H1 (cell line): ENCODE measurements at regions not wholly inside any gene's neighbourhood (a gene's known extent, or its start where the extent isn't known, plus 50 kb on each side); places are given as distances from the start of the nearest gene placed in this dataset.

Experiments used
- CTCF ChIA-PET: fragments of 300-600 bp; sonication (Branson Sonifier 250); formaldehyde crosslinking; loops from one replicate; lab custom pipeline; 2021; ENCODE audit not compliant: partially characterized antibody; lab: Charles Lee
- POLR2A ChIA-PET: fragments of 300-600 bp; sonication (Branson Sonifier 250); formaldehyde crosslinking; loops from one replicate; lab custom pipeline; 2021; ENCODE audit warnings: inconsistent platforms; ENCODE audit not compliant: partially characterized antibody; lab: Charles Lee
- DNase-seq, 2 experiments: peaks; one replicate each; pipeline versions ENCODE4 v3.0.0 to v3.0.0-alpha.2; 2010 to 2022; ENCODE audit warnings: low spot score in 2 of 2, low read depth in 1 of 2, mixed read lengths in 1 of 2
- FAIRE-seq: peaks from 2 replicates; lab custom pipeline; 2011; peaks lifted over from hg19 to GRCh38; lab: Jason Lieb, UNC
- H2AFZ ChIP-seq: 2 replicates; pipeline ENCODE4 v1.8.1; 2012; ENCODE audit warnings: low read length, inconsistent platforms
- H2AK5ac ChIP-seq: 2 replicates; pipeline ENCODE4 v1.6.1; 2013; ENCODE audit warnings: low read depth, low read length
- H2BK120ac ChIP-seq: replicated peaks from 2 replicates; pipeline ENCODE3; 2013; ENCODE audit warnings: low read depth, low read length, inconsistent platforms
- H2BK12ac ChIP-seq: 2 replicates; pipeline ENCODE4 v1.6.1; 2013; ENCODE audit warnings: low read depth, low read length
- H2BK15ac ChIP-seq: 2 replicates; pipeline ENCODE4 v1.6.1; 2013; ENCODE audit warnings: low read length
- H2BK20ac ChIP-seq: 2 replicates; pipeline ENCODE4 v1.6.1; 2013; ENCODE audit warnings: low read length
- H2BK5ac ChIP-seq: 2 replicates; pipeline ENCODE4 v1.6.1; 2013; ENCODE audit warnings: low read depth, low read length
- H3K14ac ChIP-seq: 2 replicates; pipeline ENCODE4 v1.6.1; 2013; ENCODE audit warnings: inconsistent platforms; ENCODE audit not compliant: insufficient read length
- H3K18ac ChIP-seq: 2 replicates; pipeline ENCODE4 v1.6.1; 2013; ENCODE audit warnings: low read length; ENCODE audit errors: extremely low read depth
- H3K23ac ChIP-seq: 2 replicates; pipeline ENCODE4 v1.6.1; 2013; ENCODE audit warnings: inconsistent platforms; ENCODE audit not compliant: insufficient read length
- H3K23me2 ChIP-seq: 2 replicates; pipeline ENCODE4 v1.6.1; 2013; ENCODE audit warnings: low read depth, low read length
- H3K27ac ChIP-seq: 2 replicates; pipeline ENCODE4 v1.6.1; 2011; ENCODE audit warnings: low read depth, low read length, inconsistent platforms
- H3K27me3 ChIP-seq, 4 experiments: replicated peaks in 1 of 4; 1 replicate in 1 of 4; 2 replicates in 3 of 4; pipeline versions ENCODE4 v1.6.1 to v1.8.1; 2011 to 2013; ENCODE audit warnings: low read length in 3 of 4, mild to moderate bottlenecking in 3 of 4, inconsistent platforms in 2 of 4, mixed read lengths in 2 of 4, moderate library complexity in 1 of 4; ENCODE audit not compliant: control insufficient read depth in 3 of 4, insufficient read depth in 3 of 4; ENCODE audit errors: extremely low read depth in 1 of 4
- H3K36me3 ChIP-seq, 4 experiments: 2 replicates each; pipeline versions ENCODE4 v1.6.1 to v1.8.1; 2011 to 2013; ENCODE audit warnings: mild to moderate bottlenecking in 4 of 4, low read length in 3 of 4, moderate library complexity in 2 of 4, control low read depth in 1 of 4, inconsistent platforms in 1 of 4; ENCODE audit not compliant: insufficient read depth in 4 of 4, control insufficient read depth in 2 of 4
- H3K4ac ChIP-seq: replicated peaks from 2 replicates; pipeline ENCODE3; 2013; ENCODE audit warnings: low read length, low read depth, mixed read lengths, inconsistent platforms; ENCODE audit not compliant: insufficient read length
- H3K4me1 ChIP-seq, 4 experiments: replicated peaks in 1 of 4; 1 replicate in 1 of 4; 2 replicates in 3 of 4; pipeline versions ENCODE4 v1.6.1 to v1.8.1; 2011 to 2013; ENCODE audit warnings: low read length in 3 of 4, inconsistent platforms in 2 of 4, mixed read lengths in 1 of 4; ENCODE audit not compliant: insufficient read depth in 4 of 4, control insufficient read depth in 3 of 4
- H3K4me2 ChIP-seq, 2 experiments: 2 replicates each; pipeline versions ENCODE4 v1.6.1 to v1.8.1; 2011 to 2013; ENCODE audit warnings: low read depth in 2 of 2, low read length in 2 of 2, control low read depth in 1 of 2, inconsistent platforms in 1 of 2, mild to moderate bottlenecking in 1 of 2; ENCODE audit not compliant: insufficient read depth in 1 of 2
- H3K4me3 ChIP-seq, 4 experiments: fragments of 200-600, 300-600 bp in 1 of 4; sonication (generic), shearing (Covaris generic), sonication (Bioruptor Twin) in 1 of 4; 2 replicates each; pipeline versions ENCODE4 v1.5.1 to v1.8.1; 2011 to 2016; ENCODE audit warnings: low read length in 4 of 4, low read depth in 3 of 4, control low read depth in 2 of 4, inconsistent platforms in 2 of 4, mild to moderate bottlenecking in 2 of 4, mixed read lengths in 1 of 4, moderate library complexity in 1 of 4; ENCODE audit not compliant: insufficient read depth in 2 of 4; ENCODE audit errors: extremely low read depth in 1 of 4
- H3K56ac ChIP-seq: replicated peaks from 2 replicates; pipeline ENCODE3; 2013; ENCODE audit warnings: low read depth, mild to moderate bottlenecking, mixed read lengths, low read length, inconsistent platforms; ENCODE audit not compliant: insufficient read length
- H3K79me1 ChIP-seq: 2 replicates; pipeline ENCODE4 v1.6.1; 2013; ENCODE audit warnings: low read depth, low read length, control low read depth
- H3K79me2 ChIP-seq, 2 experiments: 2 replicates each; pipeline versions ENCODE4 v1.6.1 to v1.8.1; 2012 to 2013; ENCODE audit warnings: low read length in 2 of 2, mild to moderate bottlenecking in 2 of 2, inconsistent platforms in 1 of 2; ENCODE audit not compliant: insufficient read depth in 2 of 2, control insufficient read depth in 1 of 2
- H3K9ac ChIP-seq, 4 experiments: replicated peaks in 1 of 4; 1 replicate in 1 of 4; 2 replicates in 3 of 4; pipeline versions ENCODE4 v1.6.1 to v1.8.1; 2011 to 2013; ENCODE audit warnings: low read depth in 3 of 4, low read length in 3 of 4, control low read depth in 2 of 4, mild to moderate bottlenecking in 2 of 4, moderate library complexity in 2 of 4, inconsistent platforms in 1 of 4; ENCODE audit errors: extremely low read depth in 1 of 4
- H3K9me3 ChIP-seq, 2 experiments: 2 replicates each; pipeline versions ENCODE4 v1.6.1 to v1.8.1; 2012 to 2013; ENCODE audit warnings: mild to moderate bottlenecking in 2 of 2, moderate library complexity in 2 of 2, control low read depth in 1 of 2, inconsistent platforms in 1 of 2, low read depth in 1 of 2, low read length in 1 of 2, mixed read lengths in 1 of 2; ENCODE audit not compliant: insufficient read depth in 2 of 2
- H4K20me1 ChIP-seq, 2 experiments: replicated peaks in 1 of 2; 2 replicates each; pipeline versions ENCODE3 to v1.8.1; 2011 to 2013; ENCODE audit warnings: inconsistent platforms in 2 of 2, low read length in 2 of 2, mild to moderate bottlenecking in 1 of 2; ENCODE audit not compliant: insufficient read depth in 2 of 2, control insufficient read depth in 1 of 2
- H4K5ac ChIP-seq: 2 replicates; pipeline ENCODE4 v1.6.1; 2013; ENCODE audit warnings: low read length, low read depth, mixed read lengths, inconsistent platforms; ENCODE audit not compliant: insufficient read length
- H4K8ac ChIP-seq: 2 replicates; pipeline ENCODE4 v1.8.0; 2013; ENCODE audit warnings: mild to moderate bottlenecking, moderate library complexity, low read length, inconsistent platforms; ENCODE audit not compliant: insufficient read depth; ENCODE audit errors: extremely low read depth
- H4K91ac ChIP-seq: replicated peaks from 2 replicates; pipeline ENCODE3; 2013; ENCODE audit warnings: low read length, mixed read lengths, inconsistent platforms; ENCODE audit not compliant: insufficient read length
- ATF3 ChIP-seq: IDR thresholded peaks from 2 replicates; pipeline ENCODE4 v1.6.1; 2011; ENCODE audit warnings: low read depth, mild to moderate bottlenecking, low read length; ENCODE audit not compliant: insufficient read depth
- BACH1 ChIP-seq: IDR thresholded peaks from 2 replicates; pipeline ENCODE4 v1.6.1; 2012; ENCODE audit warnings: low read length, improper control_type of control experiment
- BRCA1 ChIP-seq: IDR thresholded peaks from 2 replicates; pipeline ENCODE4 v1.6.1; 2012; ENCODE audit warnings: low read depth, low read length, improper control_type of control experiment
- CBX5 ChIP-seq: fragments of 300-800, 300-1000 bp; sonication (generic); IDR thresholded peaks from 2 replicates; pipeline ENCODE4 v1.7.1; 2016; ENCODE audit warnings: antibody characterized with exemption, low read length, low read depth
- CEBPB ChIP-seq: IDR thresholded peaks from 2 replicates; pipeline ENCODE4 v1.6.1; 2012; ENCODE audit warnings: low read depth, low read length
- GTF2F1 ChIP-seq: IDR thresholded peaks from 2 replicates; pipeline ENCODE4 v1.6.1; 2012; ENCODE audit warnings: low read depth, low read length, improper control_type of control experiment, borderline replicate concordance
- HDAC2 ChIP-seq, 2 experiments: fragments of 300-600 bp in 1 of 2; sonication (generic) in 1 of 2; IDR thresholded peaks; 2 replicates each; pipeline ENCODE4 v1.6.1; 2011 to 2012; ENCODE audit warnings: low read depth in 2 of 2, low read length in 2 of 2, mild to moderate bottlenecking in 2 of 2, moderate library complexity in 2 of 2, borderline replicate concordance in 1 of 2, inconsistent platforms in 1 of 2
- KDM5A ChIP-seq: fragments of 200-600 bp; IDR thresholded peaks from 2 replicates; pipeline ENCODE4 v1.7.1; 2012; ENCODE audit warnings: mild to moderate bottlenecking, low read length, inconsistent platforms, mixed read lengths
- POLR2A ChIP-seq, 2 experiments: IDR thresholded peaks; 1 replicate in 1 of 2; 2 replicates in 1 of 2; pipeline ENCODE4 v1.6.1; 2011; ENCODE audit warnings: low read depth in 2 of 2, low read length in 2 of 2, mild to moderate bottlenecking in 2 of 2; ENCODE audit errors: control extremely low read depth in 1 of 2
- POLR2AphosphoS5 ChIP-seq: IDR thresholded peaks from 2 replicates; pipeline ENCODE4 v1.6.1; 2011; ENCODE audit warnings: low read depth, low read length
- SIN3A ChIP-seq, 2 experiments: IDR thresholded peaks in 1 of 2; conservative IDR thresholded peaks in 1 of 2; 2 replicates each; pipeline ENCODE4 v1.6.1; 2011 to 2012; ENCODE audit warnings: low read length in 2 of 2, improper control_type of control experiment in 1 of 2, low read depth in 1 of 2, mild to moderate bottlenecking in 1 of 2
- SRF ChIP-seq: IDR thresholded peaks from 2 replicates; pipeline ENCODE4 v1.6.1; 2011; ENCODE audit warnings: mild to moderate bottlenecking, low read depth, low read length, moderate library complexity
- SUZ12 ChIP-seq: fragments of 200-600 bp; sonication (generic); IDR thresholded peaks from 2 replicates; pipeline ENCODE4 v1.6.1; 2012; ENCODE audit warnings: mild to moderate bottlenecking, inconsistent platforms, low read length, moderate library complexity, mixed read lengths
- USF2 ChIP-seq: IDR thresholded peaks from 2 replicates; pipeline ENCODE4 v1.6.1; 2011; ENCODE audit warnings: low read length, improper control_type of control experiment
- WGBS, 2 experiments: shearing (Covaris generic) in 1 of 2; methylation state at CpG; one replicate each; pipeline versions ENCODE4 v1.1.6 to v1.1.7; 2013 to 2015; ENCODE audit warnings: low lambda C conversion rate in 2 of 2, mixed read lengths in 2 of 2, inconsistent platforms in 1 of 2, low coverage in 1 of 2, missing lambda C conversion rate in 1 of 2; ENCODE audit not compliant: insufficient replicate concordance in 2 of 2, insufficient coverage in 1 of 2, insufficient read length in 1 of 2; ENCODE audit errors: extremely low coverage in 1 of 2, missing lambda C conversion rate in 1 of 2; 5-methylcytosine and 5-hydroxymethylcytosine counted together

- WGBS, 2 experiments, result 75% methylated on average over 1 of the region's 1 CpG; no CpG with 5 or more reads in 1 of the 2 experiments
- H3K56ac ChIP-seq, result no peak overlapping the region
- no peak for FAIRE-seq
- H3K4me1 ChIP-seq, result no peaks in the 10 kb centered on the region
- H3K36me3 ChIP-seq, result no peaks in the 10 kb centered on the region
- no peak overlapping the region for H2BK12ac ChIP-seq
- no peaks in the 10 kb centered on the region for H3K79me1 ChIP-seq
- H3K4me2 ChIP-seq, result no peak overlapping the region
- H4K91ac ChIP-seq, result no peak overlapping the region
- H4K20me1 ChIP-seq, result no peaks in the 10 kb centered on the region
- H3K14ac ChIP-seq, result no peak overlapping the region
- no peak overlapping the region for H3K23ac ChIP-seq
- no peak overlapping the region for H2AK5ac ChIP-seq
- H3K4ac ChIP-seq, result no peak overlapping the region
- no peaks in the 10 kb centered on the region for H3K23me2 ChIP-seq
- ChIA-PET CTCF (no interaction called here), POLR2A (no interaction called here)
- H4K8ac ChIP-seq, result no peak overlapping the region
- no peak overlapping the region for H2BK5ac ChIP-seq
- no peak for DNase-seq
- no peak overlapping the region for H3K18ac ChIP-seq
- no peak overlapping the region for H2BK20ac ChIP-seq
- no peaks in the 10 kb centered on the region for H3K9me3 ChIP-seq
- no peaks in the 10 kb centered on the region for H3K79me2 ChIP-seq
- H2AFZ ChIP-seq, result no peak overlapping the region
- no peaks in the 10 kb centered on the region for H3K27me3 ChIP-seq
- H3K4me3 ChIP-seq, result no peak overlapping the region
- H2BK120ac ChIP-seq, result no peak overlapping the region
- H4K5ac ChIP-seq, result no peak overlapping the region
- H3K9ac ChIP-seq, result no peak overlapping the region
- H2BK15ac ChIP-seq, result no peak overlapping the region
- H3K27ac ChIP-seq, result no peak overlapping the region
- no peak for TF ChIP-seq SIN3A (conservative IDR thresholded peaks at IDR 0.05 in 1 of 2, IDR thresholded peaks at IDR 0.05 in 1 of 2; ENCODE audit: low read depth in 1 of 2, low read length in 2 of 2)
- TF ChIP-seq POLR2A (IDR thresholded peaks at IDR 0.05; ENCODE audit: control extremely low read depth in 1 of 2, low read depth in 2 of 2, low read length in 2 of 2), result no peak
- no peak for TF ChIP-seq BACH1
- no peak for TF ChIP-seq ATF3
- TF ChIP-seq SRF, result no peak
- no peak for TF ChIP-seq HDAC2 (IDR thresholded peaks at IDR 0.05; ENCODE audit: borderline replicate concordance in 1 of 2, low read depth in 2 of 2, low read length in 2 of 2)
- TF ChIP-seq BRCA1, result no peak
- no peak for TF ChIP-seq CBX5
- no peak for TF ChIP-seq POLR2AphosphoS5
- no peak for TF ChIP-seq SUZ12
- TF ChIP-seq KDM5A, result no peak
- no peak for TF ChIP-seq GTF2F1
- no peak for TF ChIP-seq CEBPB
- TF ChIP-seq USF2, result no peak
Observed at GRCh38 chr1:195278644-195279043, 1329.6 kb downstream of the KCNT2 start.
